Sigmoid colon (tissue), 4 donors: ENCODE measurements at regions not wholly inside any gene's neighbourhood (a gene's known extent, or its start where the extent isn't known, plus 50 kb on each side); places are given as distances from the start of the nearest gene placed in this dataset.

ENCODE experiments used
- CTCF ChIP-seq, 4 experiments: fragments of 450-650 bp in 3 of 4; fragments of 200-600 bp in 1 of 4; IDR thresholded peaks; one replicate each; pipeline ENCODE4 v1.5.1; 2016 to 2019; ENCODE audit warnings: antibody characterized with exemption in 4 of 4, mild to moderate bottlenecking in 3 of 4, moderate library complexity in 2 of 4
- EP300 ChIP-seq, 4 donors: sonication (generic); formaldehyde crosslinking; IDR thresholded peaks; one replicate each; pipeline ENCODE4 v1.6.1; 2017; ENCODE audit warnings: antibody characterized with exemption in 4 of 4
- POLR2A ChIP-seq, 2 donors: fragments of 450-650 bp; IDR thresholded peaks; one replicate each; pipeline ENCODE4 v1.6.1; 2016; ENCODE audit warnings: antibody characterized with exemption in 2 of 2, mild to moderate bottlenecking in 2 of 2, moderate library complexity in 2 of 2
- POLR2AphosphoS5 ChIP-seq, 4 donors: sonication (generic); formaldehyde crosslinking; IDR thresholded peaks; one replicate each; pipeline ENCODE4 v1.6.1; 2017; ENCODE audit warnings: antibody characterized with exemption in 4 of 4

GRCh38 chr17:71252436-71252835, 868.4 kb upstream of the SOX9 start:
- TF ChIP-seq CTCF (IDR thresholded peaks at IDR 0.05) = no peak
- TF ChIP-seq POLR2A (IDR thresholded peaks at IDR 0.05) = no peak
- TF ChIP-seq EP300 (IDR thresholded peaks at IDR 0.05) = no peak
- no peak for TF ChIP-seq POLR2AphosphoS5 (IDR thresholded peaks at IDR 0.05)
